ENCODE measurements at regions not wholly inside any gene's neighbourhood (a gene's known extent, or its start where the extent isn't known, plus 50 kb on each side); places are given as distances from the start of the nearest gene placed in this dataset.

DNA sequence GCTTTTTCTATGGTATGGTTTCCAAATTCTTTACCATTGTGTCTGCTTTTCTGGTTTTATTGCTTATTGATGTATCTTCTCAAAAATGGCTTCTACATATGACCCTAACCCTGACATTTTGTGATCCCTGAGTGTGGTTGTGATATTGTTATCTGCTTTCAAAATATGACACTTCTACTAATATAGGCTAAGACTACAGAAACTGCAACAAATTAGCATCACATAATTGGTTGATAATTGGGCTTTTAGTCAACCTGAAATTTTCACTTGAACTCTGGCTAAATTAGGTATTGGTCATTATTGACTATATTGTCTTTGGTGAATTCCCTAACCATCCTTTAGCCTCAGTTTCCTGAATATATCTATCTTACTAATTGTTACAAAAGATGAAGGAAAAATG, 246.1 kb downstream of the PIK3C3 start:
- no peak overlapping the region for H3K4me3 ChIP-seq (ENCODE audit: control insufficient read depth in 1 of 2, extremely low read depth in 1 of 2, low read length in 1 of 2)
- no peak overlapping the region for H3K27ac ChIP-seq (ENCODE audit: low read length)
- H3K27me3 ChIP-seq (replicated peaks in 1 of 2; ENCODE audit: control insufficient read depth in 2 of 2, extremely low read depth in 1 of 2, insufficient read depth in 2 of 2, low read length in 1 of 2), result no peaks in the 10 kb centered on the region
- ATAC-seq (replicated peaks in 1 of 4) (no peak), DNase-seq (no peak)
- no peaks in the 10 kb centered on the region for H3K27me3 Mint-ChIP-seq
- H3K36me3 Mint-ChIP-seq, result no peaks in the 10 kb centered on the region
- H3K36me3 ChIP-seq (ENCODE audit: control insufficient read depth in 2 of 2, extremely low read depth in 1 of 2, insufficient read depth in 1 of 2, low read length in 1 of 2), result no peaks in the 10 kb centered on the region
- no peak overlapping the region for H3K27ac Mint-ChIP-seq
- no peak overlapping the region for H3K4me3 Mint-ChIP-seq
- H3K9me3 Mint-ChIP-seq, result peaks cover 0 to 8% (median 0%) of the 10 kb centered on the region in 3 donors
- no peaks in the 10 kb centered on the region for H3K9me3 ChIP-seq
- POLR2A ChIA-PET, result no interaction called here
- H3K4me1 Mint-ChIP-seq, result no peaks in the 10 kb centered on the region
- CTCF ChIA-PET, result no interaction called here
- no peaks in the 10 kb centered on the region for H3K4me1 ChIP-seq (ENCODE audit: control insufficient read depth in 1 of 2, extremely low read depth in 1 of 2, insufficient read depth in 2 of 2, low read length in 2 of 2)

- POLR2A ChIA-PET, result no interaction called here
- H3K36me3 Mint-ChIP-seq, result no peaks in the 10 kb centered on the region
- H3K9me3 Mint-ChIP-seq, result peaks cover 0 to 8% (median 4%) of the 10 kb centered on the region in 3 donors
- ATAC-seq (replicated peaks in 1 of 4) (no peak), DNase-seq (no peak)
- Histone ChIP-seq H3K4me1 (ENCODE audit: control insufficient read depth in 1 of 2, extremely low read depth in 1 of 2, insufficient read depth in 2 of 2, low read length in 2 of 2) (no peaks in the 10 kb centered on the region), H3K9me3 (no peaks in the 10 kb centered on the region), H3K4me3 (ENCODE audit: control insufficient read depth in 1 of 2, extremely low read depth in 1 of 2, low read length in 1 of 2) (no peak overlapping the region), H3K36me3 (ENCODE audit: control insufficient read depth in 2 of 2, extremely low read depth in 1 of 2, insufficient read depth in 1 of 2, low read length in 1 of 2) (no peaks in the 10 kb centered on the region), H3K27ac (ENCODE audit: low read length) (no peak overlapping the region), H3K27me3 (replicated peaks in 1 of 2; ENCODE audit: control insufficient read depth in 2 of 2, extremely low read depth in 1 of 2, insufficient read depth in 2 of 2, low read length in 1 of 2) (no peaks in the 10 kb centered on the region)
- H3K27me3 Mint-ChIP-seq, result no peaks in the 10 kb centered on the region
- no peak overlapping the region for H3K4me3 Mint-ChIP-seq
- H3K27ac Mint-ChIP-seq, result no peak overlapping the region
- WGBS (ENCODE audit: insufficient coverage), result 100% methylated on average over 2 of the region's 5 CpGs
- H3K4me1 Mint-ChIP-seq, result no peaks in the 10 kb centered on the region
- CTCF ChIA-PET, result no interaction called here
Observed at GRCh38 chr18:42211201-42211600, 256.2 kb downstream of the PIK3C3 start.

- no peaks in the 10 kb centered on the region for H3K27me3 ChIP-seq (replicated peaks in 1 of 2; ENCODE audit: control insufficient read depth in 2 of 2, extremely low read depth in 1 of 2, insufficient read depth in 2 of 2, low read length in 1 of 2)
- H3K36me3 ChIP-seq (ENCODE audit: control insufficient read depth in 2 of 2, extremely low read depth in 1 of 2, insufficient read depth in 1 of 2, low read length in 1 of 2), result no peaks in the 10 kb centered on the region
- Mint-ChIP-seq H3K4me1 (no peaks in the 10 kb centered on the region), H3K9me3 (peaks cover 0 to 9% (median 3%) of the 10 kb centered on the region in 3 donors), H3K27ac (no peak overlapping the region), H3K36me3 (peaks cover 3% of the 10 kb centered on the region), H3K4me3 (no peak overlapping the region), H3K27me3 (no peaks in the 10 kb centered on the region)
- H3K27ac ChIP-seq (ENCODE audit: low read length), result no peak overlapping the region
- ATAC-seq (replicated peaks in 1 of 4) (no peak), DNase-seq (no peak)
- WGBS (ENCODE audit: insufficient coverage), result no CpG with 5 or more reads among the region's 1 CpG
- CTCF ChIA-PET, result no interaction called here
- no peaks in the 10 kb centered on the region for H3K9me3 ChIP-seq
- POLR2A ChIA-PET, result no interaction called here
- no peaks in the 10 kb centered on the region for H3K4me1 ChIP-seq (ENCODE audit: control insufficient read depth in 1 of 2, extremely low read depth in 1 of 2, insufficient read depth in 2 of 2, low read length in 2 of 2)
- no peak overlapping the region for H3K4me3 ChIP-seq (ENCODE audit: control insufficient read depth in 1 of 2, extremely low read depth in 1 of 2, low read length in 1 of 2)
Observed at GRCh38 chr18:42222557-42222956, 267.5 kb downstream of the PIK3C3 start.

GRCh38 chr18:42228581-42228980, 273.5 kb downstream of the PIK3C3 start:
- H3K36me3 ChIP-seq (ENCODE audit: control insufficient read depth in 2 of 2, extremely low read depth in 1 of 2, insufficient read depth in 1 of 2, low read length in 1 of 2), result no peaks in the 10 kb centered on the region
- WGBS (ENCODE audit: insufficient coverage), result no CpG with 5 or more reads among the region's 1 CpG
- H3K4me1 ChIP-seq (ENCODE audit: control insufficient read depth in 1 of 2, extremely low read depth in 1 of 2, insufficient read depth in 2 of 2, low read length in 2 of 2), result no peaks in the 10 kb centered on the region
- ATAC-seq (replicated peaks in 1 of 4) (no peak), DNase-seq (no peak)
- no peaks in the 10 kb centered on the region for H3K9me3 Mint-ChIP-seq
- peaks cover 3% of the 10 kb centered on the region for H3K36me3 Mint-ChIP-seq
- no peak overlapping the region for H3K27ac Mint-ChIP-seq
- no peak overlapping the region for H3K27ac ChIP-seq (ENCODE audit: low read length)
- H3K27me3 Mint-ChIP-seq, result no peaks in the 10 kb centered on the region
- POLR2A ChIA-PET, result no interaction called here
- H3K4me3 Mint-ChIP-seq, result no peak overlapping the region
- no peaks in the 10 kb centered on the region for H3K27me3 ChIP-seq (replicated peaks in 1 of 2; ENCODE audit: control insufficient read depth in 2 of 2, extremely low read depth in 1 of 2, insufficient read depth in 2 of 2, low read length in 1 of 2)
- H3K4me1 Mint-ChIP-seq, result no peaks in the 10 kb centered on the region
- CTCF ChIA-PET, result no interaction called here
- H3K4me3 ChIP-seq (ENCODE audit: control insufficient read depth in 1 of 2, extremely low read depth in 1 of 2, low read length in 1 of 2), result no peak overlapping the region
- H3K9me3 ChIP-seq, result peaks cover 2% of the 10 kb centered on the region

GRCh38 chr18:42229211-42230210, 274.5 kb downstream of the PIK3C3 start:
- H3K4me1 ChIP-seq (ENCODE audit: control insufficient read depth in 1 of 2, extremely low read depth in 1 of 2, insufficient read depth in 2 of 2, low read length in 2 of 2), result no peaks in the 10 kb centered on the region
- no peaks in the 10 kb centered on the region for H3K36me3 ChIP-seq (ENCODE audit: control insufficient read depth in 2 of 2, extremely low read depth in 1 of 2, insufficient read depth in 1 of 2, low read length in 1 of 2)
- no peak overlapping the region for H3K4me3 ChIP-seq (ENCODE audit: control insufficient read depth in 1 of 2, extremely low read depth in 1 of 2, low read length in 1 of 2)
- Mint-ChIP-seq H3K4me3 (no peak overlapping the region), H3K9me3 (no peaks in the 10 kb centered on the region), H3K36me3 (peaks cover 3% of the 10 kb centered on the region), H3K4me1 (no peaks in the 10 kb centered on the region), H3K27ac (no peak overlapping the region), H3K27me3 (no peaks in the 10 kb centered on the region)
- WGBS (ENCODE audit: insufficient coverage), result 100% methylated on average over 2 of the region's 2 CpGs
- no peak for DNase-seq
- no peaks in the 10 kb centered on the region for H3K27me3 ChIP-seq (replicated peaks in 1 of 2; ENCODE audit: control insufficient read depth in 2 of 2, extremely low read depth in 1 of 2, insufficient read depth in 2 of 2, low read length in 1 of 2)
- no peak for ATAC-seq (replicated peaks in 1 of 4)
- ChIA-PET CTCF (no interaction called here), POLR2A (interaction anchor here in 1 of 2 donors (0.5 kb wide), 1 partner anchor 160 kb away, joined by 3 read pairs; no protein-coding TSS in a partner anchor)
- H3K9me3 ChIP-seq, result peaks cover 2% of the 10 kb centered on the region
- H3K27ac ChIP-seq (ENCODE audit: low read length), result no peak overlapping the region

DNA sequence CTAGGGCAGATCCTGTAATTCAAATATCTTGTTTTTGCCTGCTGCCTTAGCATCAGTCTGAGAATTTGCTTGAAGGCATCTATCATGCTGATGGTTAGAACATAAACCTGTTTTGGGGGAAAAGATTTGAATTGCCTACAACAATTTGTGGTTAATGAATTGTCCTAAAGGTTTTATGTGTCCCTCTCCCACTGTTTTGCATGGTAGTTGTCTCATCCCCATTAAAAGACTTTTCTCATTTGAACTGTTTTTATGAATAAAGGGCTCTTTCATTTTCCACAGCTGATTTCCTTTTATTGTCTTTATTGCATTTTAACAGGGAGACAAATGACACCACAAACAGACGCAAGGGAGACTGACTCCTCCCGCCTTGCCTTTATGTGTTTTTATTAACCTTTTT, 275.6 kb downstream of the PIK3C3 start:
- no peak for ATAC-seq (replicated peaks in 1 of 4)

More for the DNA sequence above, 275.6 kb downstream of the PIK3C3 start:
- POLR2A ChIA-PET, result no interaction called here
- Mint-ChIP-seq H3K4me3 (no peak overlapping the region), H3K4me1 (no peaks in the 10 kb centered on the region), H3K9me3 (no peaks in the 10 kb centered on the region), H3K27me3 (no peaks in the 10 kb centered on the region), H3K36me3 (peaks cover 3% of the 10 kb centered on the region), H3K27ac (no peak overlapping the region)
- Histone ChIP-seq H3K27me3 (replicated peaks in 1 of 2; ENCODE audit: control insufficient read depth in 2 of 2, extremely low read depth in 1 of 2, insufficient read depth in 2 of 2, low read length in 1 of 2) (no peaks in the 10 kb centered on the region), H3K27ac (ENCODE audit: low read length) (no peak overlapping the region), H3K4me1 (ENCODE audit: control insufficient read depth in 1 of 2, extremely low read depth in 1 of 2, insufficient read depth in 2 of 2, low read length in 2 of 2) (no peaks in the 10 kb centered on the region), H3K4me3 (ENCODE audit: control insufficient read depth in 1 of 2, extremely low read depth in 1 of 2, low read length in 1 of 2) (no peak overlapping the region), H3K9me3 (peaks cover 2% of the 10 kb centered on the region), H3K36me3 (ENCODE audit: control insufficient read depth in 2 of 2, extremely low read depth in 1 of 2, insufficient read depth in 1 of 2, low read length in 1 of 2) (no peaks in the 10 kb centered on the region)
- WGBS (ENCODE audit: insufficient coverage), result no CpG with 5 or more reads among the region's 2 CpGs
- no peak for DNase-seq
- CTCF ChIA-PET, result no interaction called here

All from T-cell (primary cell).